ENCODE measurements at regions not wholly inside any gene's neighbourhood (a gene's known extent, or its start where the extent isn't known, plus 50 kb on each side); places are given as distances from the start of the nearest gene placed in this dataset.

- H3K4me3 ChIP-seq (ENCODE audit: low read depth, low read length): no peak overlapping the region
- DNase-seq (ENCODE audit: low read depth): no peak
- TF ChIP-seq CTCF (conservative IDR thresholded peaks at IDR 0.05; ENCODE audit: low read depth, low read length): no peak
These were observed 103.1 kb upstream of the SPATS2L start for GRCh38 chr2:200203381-200203827.

GRCh38 chr2:200208041-200208440, 98.5 kb upstream of the SPATS2L start:
- no peak for TF ChIP-seq CTCF (conservative IDR thresholded peaks at IDR 0.05; ENCODE audit: low read depth, low read length)
- no peak for DNase-seq (ENCODE audit: low read depth)
- H3K4me3 ChIP-seq (ENCODE audit: low read depth, low read length): no peak overlapping the region

GRCh38 chr2:200209030-200209429, 97.5 kb upstream of the SPATS2L start:
- no peak overlapping the region for H3K4me3 ChIP-seq (ENCODE audit: low read depth, low read length)
- no peak for DNase-seq (ENCODE audit: low read depth)
- TF ChIP-seq CTCF (conservative IDR thresholded peaks at IDR 0.05; ENCODE audit: low read depth, low read length): no peak

- no peak for DNase-seq (ENCODE audit: low read depth)
- no peak for TF ChIP-seq CTCF (conservative IDR thresholded peaks at IDR 0.05; ENCODE audit: low read depth, low read length)
- no peak overlapping the region for H3K4me3 ChIP-seq (ENCODE audit: low read depth, low read length)
These were observed 94.8 kb upstream of the SPATS2L start for GRCh38 chr2:200211643-200212042.

- no peak overlapping the region for H3K4me3 ChIP-seq (ENCODE audit: low read depth, low read length)
- no peak for DNase-seq (ENCODE audit: low read depth)
- no peak for TF ChIP-seq CTCF (conservative IDR thresholded peaks at IDR 0.05; ENCODE audit: low read depth, low read length)
These were observed 93.5 kb upstream of the SPATS2L start for GRCh38 chr2:200212862-200213425.

- no peak for TF ChIP-seq CTCF (conservative IDR thresholded peaks at IDR 0.05; ENCODE audit: low read depth, low read length)
- no peak overlapping the region for H3K4me3 ChIP-seq (ENCODE audit: low read depth, low read length)
- no peak for DNase-seq (ENCODE audit: low read depth)
These were observed 90.2 kb upstream of the SPATS2L start for GRCh38 chr2:200216310-200216709.

- DNase-seq (ENCODE audit: low read depth): no peak
- H3K4me3 ChIP-seq (ENCODE audit: low read depth, low read length): no peak overlapping the region
- no peak for TF ChIP-seq CTCF (conservative IDR thresholded peaks at IDR 0.05; ENCODE audit: low read depth, low read length)
These were observed 89.2 kb upstream of the SPATS2L start for GRCh38 chr2:200217320-200217719.
